ENCODE measurements at regions not wholly inside any gene's neighbourhood (a gene's known extent, or its start where the extent isn't known, plus 50 kb on each side); places are given as distances from the start of the nearest gene placed in this dataset.

DNA sequence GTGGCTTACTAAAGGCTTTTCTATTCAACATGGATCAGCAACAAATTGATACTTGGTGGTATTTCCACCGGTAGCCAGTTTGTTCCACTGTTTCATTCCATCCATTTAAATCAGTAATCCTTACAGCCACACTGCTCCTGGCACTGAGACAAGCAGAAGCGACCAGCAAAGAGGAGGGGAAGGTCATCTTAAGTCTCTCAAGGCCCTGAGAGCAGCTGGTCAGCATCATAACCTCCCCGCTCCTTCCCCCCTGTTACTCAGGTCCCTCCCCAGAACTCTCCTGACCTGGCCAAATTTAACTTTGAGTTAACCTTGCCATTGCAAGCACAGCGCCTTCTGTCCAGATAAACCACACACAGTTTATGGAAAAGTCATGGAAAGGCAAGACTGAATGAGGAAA, 331.3 kb upstream of the KLF3 start:
- TF ChIP-seq MAFK (conservative IDR thresholded peaks at IDR 0.05 in 1 of 2, IDR thresholded peaks at IDR 0.05 in 1 of 2; ENCODE audit: low read length in 2 of 2) (no peak), MYC (CRISPR knock-in tag; IDR thresholded peaks at IDR 0.05; ENCODE audit: borderline replicate concordance) (no peak), ZNF563 (CRISPR knock-in tag; IDR thresholded peaks at IDR 0.05) (no peak), ZNF136 (CRISPR knock-in tag; IDR thresholded peaks at IDR 0.05; ENCODE audit: low read depth) (no peak), HNRNPL (IDR thresholded peaks at IDR 0.05; ENCODE audit: low read depth, low read length) (no peak), POLR2A (IDR thresholded peaks at IDR 0.05; ENCODE audit: insufficient read depth in 1 of 2, low read depth in 2 of 2, low read length in 2 of 2) (no peak)
- TF ChIP-seq, protein P1, sequence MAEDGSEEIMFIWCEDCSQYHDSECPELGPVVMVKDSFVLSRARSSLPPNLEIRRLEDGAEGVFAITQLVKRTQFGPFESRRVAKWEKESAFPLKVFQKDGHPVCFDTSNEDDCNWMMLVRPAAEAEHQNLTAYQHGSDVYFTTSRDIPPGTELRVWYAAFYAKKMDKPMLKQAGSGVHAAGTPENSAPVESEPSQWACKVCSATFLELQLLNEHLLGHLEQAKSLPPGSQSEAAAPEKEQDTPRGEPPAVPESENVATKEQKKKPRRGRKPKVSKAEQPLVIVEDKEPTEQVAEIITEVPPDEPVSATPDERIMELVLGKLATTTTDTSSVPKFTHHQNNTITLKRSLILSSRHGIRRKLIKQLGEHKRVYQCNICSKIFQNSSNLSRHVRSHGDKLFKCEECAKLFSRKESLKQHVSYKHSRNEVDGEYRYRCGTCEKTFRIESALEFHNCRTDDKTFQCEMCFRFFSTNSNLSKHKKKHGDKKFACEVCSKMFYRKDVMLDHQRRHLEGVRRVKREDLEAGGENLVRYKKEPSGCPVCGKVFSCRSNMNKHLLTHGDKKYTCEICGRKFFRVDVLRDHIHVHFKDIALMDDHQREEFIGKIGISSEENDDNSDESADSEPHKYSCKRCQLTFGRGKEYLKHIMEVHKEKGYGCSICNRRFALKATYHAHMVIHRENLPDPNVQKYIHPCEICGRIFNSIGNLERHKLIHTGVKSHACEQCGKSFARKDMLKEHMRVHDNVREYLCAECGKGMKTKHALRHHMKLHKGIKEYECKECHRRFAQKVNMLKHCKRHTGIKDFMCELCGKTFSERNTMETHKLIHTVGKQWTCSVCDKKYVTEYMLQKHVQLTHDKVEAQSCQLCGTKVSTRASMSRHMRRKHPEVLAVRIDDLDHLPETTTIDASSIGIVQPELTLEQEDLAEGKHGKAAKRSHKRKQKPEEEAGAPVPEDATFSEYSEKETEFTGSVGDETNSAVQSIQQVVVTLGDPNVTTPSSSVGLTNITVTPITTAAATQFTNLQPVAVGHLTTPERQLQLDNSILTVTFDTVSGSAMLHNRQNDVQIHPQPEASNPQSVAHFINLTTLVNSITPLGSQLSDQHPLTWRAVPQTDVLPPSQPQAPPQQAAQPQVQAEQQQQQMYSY (CRISPR knock-in tag; IDR thresholded peaks at IDR 0.05) = no peak
- TF ChIP-seq, protein P2, sequence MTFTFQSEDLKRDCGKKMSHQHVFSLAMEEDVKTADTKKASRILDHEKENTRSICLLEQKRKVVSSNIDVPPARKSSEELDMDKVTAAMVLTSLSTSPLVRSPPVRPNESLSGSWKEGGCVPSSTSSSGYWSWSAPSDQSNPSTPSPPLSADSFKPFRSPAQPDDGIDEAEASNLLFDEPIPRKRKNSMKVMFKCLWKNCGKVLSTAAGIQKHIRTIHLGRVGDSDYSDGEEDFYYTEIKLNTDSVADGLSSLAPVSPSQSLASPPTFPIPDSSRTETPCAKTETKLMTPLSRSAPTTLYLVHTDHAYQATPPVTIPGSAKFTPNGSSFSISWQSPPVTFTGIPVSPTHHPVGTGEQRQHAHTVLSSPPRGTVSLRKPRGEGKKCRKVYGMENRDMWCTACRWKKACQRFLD (CRISPR knock-in tag; IDR thresholded peaks at IDR 0.05; ENCODE audit: borderline replicate concordance) = no peak
- TF ChIP-seq, protein P3, sequence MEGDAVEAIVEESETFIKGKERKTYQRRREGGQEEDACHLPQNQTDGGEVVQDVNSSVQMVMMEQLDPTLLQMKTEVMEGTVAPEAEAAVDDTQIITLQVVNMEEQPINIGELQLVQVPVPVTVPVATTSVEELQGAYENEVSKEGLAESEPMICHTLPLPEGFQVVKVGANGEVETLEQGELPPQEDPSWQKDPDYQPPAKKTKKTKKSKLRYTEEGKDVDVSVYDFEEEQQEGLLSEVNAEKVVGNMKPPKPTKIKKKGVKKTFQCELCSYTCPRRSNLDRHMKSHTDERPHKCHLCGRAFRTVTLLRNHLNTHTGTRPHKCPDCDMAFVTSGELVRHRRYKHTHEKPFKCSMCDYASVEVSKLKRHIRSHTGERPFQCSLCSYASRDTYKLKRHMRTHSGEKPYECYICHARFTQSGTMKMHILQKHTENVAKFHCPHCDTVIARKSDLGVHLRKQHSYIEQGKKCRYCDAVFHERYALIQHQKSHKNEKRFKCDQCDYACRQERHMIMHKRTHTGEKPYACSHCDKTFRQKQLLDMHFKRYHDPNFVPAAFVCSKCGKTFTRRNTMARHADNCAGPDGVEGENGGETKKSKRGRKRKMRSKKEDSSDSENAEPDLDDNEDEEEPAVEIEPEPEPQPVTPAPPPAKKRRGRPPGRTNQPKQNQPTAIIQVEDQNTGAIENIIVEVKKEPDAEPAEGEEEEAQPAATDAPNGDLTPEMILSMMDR (CRISPR knock-in tag; IDR thresholded peaks at IDR 0.05) = no peak
- TF ChIP-seq, protein P4, sequence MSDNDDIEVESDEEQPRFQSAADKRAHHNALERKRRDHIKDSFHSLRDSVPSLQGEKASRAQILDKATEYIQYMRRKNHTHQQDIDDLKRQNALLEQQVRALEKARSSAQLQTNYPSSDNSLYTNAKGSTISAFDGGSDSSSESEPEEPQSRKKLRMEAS (IDR thresholded peaks at IDR 0.05) = no peak
